Stimulated activated naive CD8-positive, alpha-beta T cell treated with anti-CD3 and anti-CD28 coated beads, Interleukin-15, amount 100 ng/mL, for 72 hours (primary cell): ENCODE measurements at regions not wholly inside any gene's neighbourhood (a gene's known extent, or its start where the extent isn't known, plus 50 kb on each side); places are given as distances from the start of the nearest gene placed in this dataset.
"Not testable (repeated sequence)": the region's sequence is repeated elsewhere in the genome, so short reads cannot be mapped to it uniquely, and the experiment has no call there.

Experiments
- ATAC-seq: fragments of 150-1000 bp; cut with Tn5 transposase; 2 replicates; pipeline ENCODE4 v1.10.0; 2021; ENCODE audit warnings: mild to moderate bottlenecking, moderate library complexity
- DNase-seq, 2 donors: peaks; one replicate each; pipeline ENCODE4 v3.0.0; 2021 to 2022
- H3K27ac Mint-ChIP-seq, 2 donors: one replicate each; pipeline ENCODE4 v1.8.0; 2022; ENCODE audit warnings: mild to moderate bottlenecking in 2 of 2, mixed read lengths in 2 of 2, moderate library complexity in 2 of 2
- H3K27me3 Mint-ChIP-seq: one replicate; pipeline ENCODE4 v1.8.0; 2022; ENCODE audit warnings: mixed read lengths
- H3K4me1 Mint-ChIP-seq: one replicate; pipeline ENCODE4 v1.8.0; 2022; ENCODE audit warnings: mild to moderate bottlenecking, mixed read lengths
- H3K4me3 Mint-ChIP-seq, 2 donors: one replicate each; pipeline ENCODE4 v1.8.0; 2022; ENCODE audit warnings: mild to moderate bottlenecking in 2 of 2, mixed read lengths in 2 of 2, moderate library complexity in 1 of 2
- H3K9me3 Mint-ChIP-seq, 2 donors: one replicate each; pipeline ENCODE4 v1.8.0; 2022; ENCODE audit warnings: mixed read lengths in 2 of 2

DNA sequence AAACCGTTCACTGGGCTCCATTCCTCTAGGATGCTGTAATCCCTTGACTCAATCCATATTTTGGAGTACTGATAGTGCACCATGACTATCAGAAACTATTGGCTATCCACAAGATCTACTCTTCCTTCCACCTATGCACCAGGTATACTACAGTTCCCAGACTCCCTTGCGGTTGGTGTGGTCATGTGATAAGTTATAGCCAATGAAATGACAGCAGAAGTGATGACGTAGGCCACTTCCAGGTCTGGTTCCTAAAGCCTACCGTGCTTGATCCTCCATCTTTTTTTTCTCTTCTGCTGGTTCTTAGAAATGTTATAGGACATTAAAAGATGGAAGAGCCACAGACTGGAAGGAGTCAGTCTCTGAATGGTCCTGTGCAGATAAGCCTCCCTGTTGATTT, 278.8 kb upstream of the C16orf82 start:
- DNase-seq: no peak
- Mint-ChIP-seq H3K27me3 (peaks cover 23% of the 10 kb centered on the region), H3K4me1 (no peaks in the 10 kb centered on the region), H3K4me3 (no peak overlapping the region), H3K9me3 (no peaks in the 10 kb centered on the region), H3K27ac (no peak overlapping the region)
- ATAC-seq: no peak

DNA sequence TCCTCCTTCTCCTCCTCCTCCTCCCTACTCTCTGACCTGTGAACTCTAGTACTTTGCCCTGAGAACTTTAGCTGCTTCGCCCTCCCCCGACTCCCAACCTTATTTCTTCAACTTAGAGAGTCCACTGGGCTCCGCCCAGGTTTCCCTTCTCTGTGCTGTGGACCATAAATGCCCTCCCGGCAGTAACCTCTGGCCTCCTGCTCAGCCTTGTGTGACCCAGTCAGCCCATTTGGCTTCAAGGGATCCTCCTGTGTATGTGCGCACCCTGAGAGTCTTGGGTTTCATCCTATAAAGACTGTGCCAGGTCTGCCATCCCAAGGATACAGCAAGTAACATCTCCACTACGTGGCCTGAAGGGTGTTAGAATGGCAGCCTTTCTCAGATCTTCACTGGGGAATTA, 275.6 kb upstream of the C16orf82 start:
- H3K27me3 Mint-ChIP-seq: peaks cover 50% of the 10 kb centered on the region
- DNase-seq (no peak), ATAC-seq (no peak)
- H3K4me1 Mint-ChIP-seq: peaks cover 7% of the 10 kb centered on the region
- no peak overlapping the region for H3K4me3 Mint-ChIP-seq
- H3K27ac Mint-ChIP-seq: peak overlapping the region in 1 of 2 donors; percentile 34
- H3K9me3 Mint-ChIP-seq: no peaks in the 10 kb centered on the region

DNA sequence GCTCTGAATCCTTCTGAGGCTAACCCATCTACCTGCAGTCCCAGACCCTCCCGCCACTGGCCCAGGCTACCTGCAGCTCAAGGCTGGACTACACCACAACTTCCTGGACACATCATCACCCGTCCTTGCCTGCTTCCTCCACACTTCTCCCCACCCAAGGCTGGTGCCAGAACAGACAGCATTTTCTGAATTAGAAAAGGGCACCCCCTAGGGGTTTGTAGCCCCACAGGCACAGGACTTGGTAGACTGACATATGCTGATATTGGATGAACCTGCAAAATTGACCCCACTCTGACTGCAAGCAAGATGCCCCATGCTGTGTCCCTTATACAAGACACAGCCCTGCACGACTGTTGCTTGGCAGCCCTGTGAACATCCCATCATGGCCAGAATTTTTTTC, 271.5 kb upstream of the C16orf82 start:
- peak overlapping the region; percentile 38 to 75 for H3K27ac Mint-ChIP-seq
- H3K27me3 Mint-ChIP-seq: peaks cover 61% of the 10 kb centered on the region
- DNase-seq (peak; percentile 28 to 35), ATAC-seq (peak; percentile 86)
- no peak overlapping the region for H3K4me3 Mint-ChIP-seq
- peaks cover 7% of the 10 kb centered on the region for H3K4me1 Mint-ChIP-seq
- H3K9me3 Mint-ChIP-seq: no peaks in the 10 kb centered on the region

DNA sequence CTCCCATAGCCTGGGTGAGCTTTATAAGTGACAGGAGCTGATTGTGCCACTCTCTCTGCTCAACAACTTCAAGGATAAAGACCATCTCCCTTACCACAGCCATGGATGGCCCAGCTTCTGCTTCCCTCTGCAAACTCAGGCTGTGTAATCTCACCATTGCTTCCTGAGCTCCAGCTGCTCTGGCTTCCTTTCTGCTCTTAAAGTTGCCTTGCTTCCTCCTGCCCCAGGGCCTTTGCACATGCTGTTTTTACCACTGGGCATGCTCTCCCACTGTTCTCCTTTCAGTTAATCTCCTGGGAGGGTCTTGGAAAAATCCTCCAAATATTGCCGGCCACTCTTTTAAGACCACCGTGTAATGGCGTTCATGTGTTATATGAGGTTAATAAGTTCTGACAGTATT, 265.1 kb upstream of the C16orf82 start:
- Mint-ChIP-seq H3K27ac (no peak overlapping the region), H3K27me3 (peaks cover 36% of the 10 kb centered on the region), H3K4me1 (no peaks in the 10 kb centered on the region), H3K4me3 (no peak overlapping the region), H3K9me3 (no peaks in the 10 kb centered on the region)
- ATAC-seq: no peak
- no peak for DNase-seq

DNA sequence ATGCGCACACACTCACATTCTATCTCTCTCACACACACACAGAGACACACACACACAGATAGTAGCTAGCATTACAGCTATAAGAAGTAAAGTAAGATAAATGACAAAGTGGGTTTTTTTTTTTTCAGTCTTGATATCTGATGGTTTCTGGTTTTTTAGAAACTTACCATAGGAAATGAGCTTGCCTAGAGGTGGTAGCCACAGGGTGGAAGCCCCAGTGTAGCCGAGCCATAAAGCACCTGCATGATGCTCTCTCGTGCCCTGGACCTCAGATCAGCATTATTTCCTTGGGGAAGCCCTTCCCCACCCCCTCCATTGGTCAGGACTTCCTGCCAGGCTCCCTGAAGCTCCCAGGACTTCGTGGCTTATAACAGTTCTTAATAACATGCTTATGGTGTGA, 264.3 kb upstream of the C16orf82 start:
- Mint-ChIP-seq H3K4me3 (no peak overlapping the region), H3K9me3 (no peaks in the 10 kb centered on the region), H3K27ac (no peak overlapping the region), H3K4me1 (no peaks in the 10 kb centered on the region), H3K27me3 (peaks cover 36% of the 10 kb centered on the region)
- DNase-seq (no peak), ATAC-seq (peak; percentile 57)

DNA sequence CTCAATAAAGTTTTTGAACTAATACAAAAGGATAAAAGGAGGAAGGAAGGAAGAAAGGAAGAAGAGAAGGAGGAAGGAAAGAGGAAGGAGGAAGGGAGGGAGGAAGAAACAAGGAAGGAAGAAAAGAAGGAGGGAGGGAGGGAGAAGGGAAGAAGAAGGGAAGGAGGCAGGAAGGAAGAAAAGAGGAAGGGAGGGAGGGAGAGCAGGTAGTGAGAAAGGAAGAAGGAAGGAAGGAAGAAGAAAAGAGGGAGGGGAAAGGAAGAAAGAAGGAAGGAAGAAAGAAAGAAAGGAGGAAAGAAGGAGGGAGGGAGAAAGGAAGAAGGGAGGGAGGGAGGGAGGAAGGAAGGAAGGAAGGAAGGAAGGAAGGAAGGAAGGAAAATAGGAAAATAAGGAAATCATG, 263.8 kb upstream of the C16orf82 start:
- Mint-ChIP-seq H3K27ac (no peak overlapping the region), H3K4me3 (no peak overlapping the region), H3K4me1 (no peaks in the 10 kb centered on the region), H3K9me3 (no peaks in the 10 kb centered on the region), H3K27me3 (peaks cover 36% of the 10 kb centered on the region)
- ATAC-seq: no peak
- no peak for DNase-seq

DNA sequence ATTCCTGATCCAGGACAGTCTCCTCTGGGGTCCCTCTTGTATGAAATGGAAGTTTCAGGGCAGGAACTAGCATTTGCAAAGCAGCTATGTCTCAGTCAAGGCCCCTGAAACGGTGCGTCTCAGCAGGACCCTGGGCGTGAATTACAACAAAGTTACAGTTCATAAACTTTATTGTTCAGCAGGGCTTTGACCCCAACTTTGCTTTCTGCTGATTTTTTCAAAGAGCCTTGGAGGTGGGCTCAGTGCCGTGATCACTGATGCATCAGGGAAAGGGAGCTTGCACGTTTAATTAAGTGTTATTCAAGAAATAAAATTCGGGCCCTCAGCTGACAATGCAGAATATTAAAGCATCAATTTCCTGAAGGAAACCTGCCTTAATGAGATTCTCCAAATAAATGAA, 260.1 kb upstream of the C16orf82 start:
- DNase-seq (no peak), ATAC-seq (no peak)
- H3K4me1 Mint-ChIP-seq: no peaks in the 10 kb centered on the region
- peaks cover 0 to 4% of the 10 kb centered on the region in 2 donors for H3K9me3 Mint-ChIP-seq
- peaks cover 18% of the 10 kb centered on the region for H3K27me3 Mint-ChIP-seq
- H3K27ac Mint-ChIP-seq: no peak overlapping the region
- H3K4me3 Mint-ChIP-seq: no peak overlapping the region

DNA sequence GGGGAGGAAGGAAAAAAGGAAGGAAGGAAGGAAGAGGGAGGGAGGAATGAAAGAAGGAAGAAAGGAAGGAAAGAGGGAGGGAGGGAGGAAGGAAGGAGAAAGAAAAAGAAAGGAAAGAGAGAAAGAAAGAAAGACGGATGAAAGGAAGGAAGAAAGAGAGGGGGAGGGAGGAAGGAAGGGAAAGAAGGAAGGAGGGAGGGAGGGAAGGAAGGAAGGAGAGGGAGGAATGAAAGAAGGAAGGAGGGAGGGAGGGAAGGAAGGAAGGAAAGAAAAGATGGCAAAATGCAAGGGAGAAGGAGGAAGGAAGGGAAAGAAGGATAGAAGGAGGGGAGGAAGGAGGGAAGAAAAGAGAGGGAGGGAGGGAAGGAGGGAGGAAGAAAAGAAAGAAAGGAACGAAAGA, 257.3 kb upstream of the C16orf82 start:
- no peak for DNase-seq
- Mint-ChIP-seq H3K9me3 (peaks cover 0 to 4% of the 10 kb centered on the region in 2 donors), H3K27me3 (peaks cover 9% of the 10 kb centered on the region), H3K4me1 (no peaks in the 10 kb centered on the region), H3K4me3 (no peak overlapping the region), H3K27ac (no peak overlapping the region)
- ATAC-seq: no peak

DNA sequence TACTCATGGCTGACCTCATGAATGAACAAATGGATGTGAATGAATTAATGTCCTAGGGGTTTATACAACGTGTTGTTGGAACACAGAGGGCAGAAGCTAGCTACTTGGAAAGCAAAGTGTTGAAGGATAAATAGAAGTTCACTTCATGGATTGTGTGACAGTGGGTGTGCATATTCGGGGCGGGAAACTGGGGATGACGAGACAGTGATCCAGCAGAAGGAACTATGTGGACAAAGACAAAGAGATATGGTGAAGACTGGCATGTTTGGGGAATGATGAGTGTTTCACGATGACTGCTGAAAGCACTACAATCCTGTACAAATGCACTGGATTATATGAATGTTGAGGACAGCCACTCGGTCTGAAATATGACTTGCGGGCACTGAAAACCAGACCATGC, 250.5 kb upstream of the C16orf82 start:
- no peak for ATAC-seq
- DNase-seq: no peak
- Mint-ChIP-seq H3K27ac (peak overlapping the region in 1 of 2 donors; percentile 8), H3K4me1 (no peaks in the 10 kb centered on the region), H3K9me3 (no peaks in the 10 kb centered on the region), H3K4me3 (no peak overlapping the region), H3K27me3 (peaks cover 14% of the 10 kb centered on the region)

DNA sequence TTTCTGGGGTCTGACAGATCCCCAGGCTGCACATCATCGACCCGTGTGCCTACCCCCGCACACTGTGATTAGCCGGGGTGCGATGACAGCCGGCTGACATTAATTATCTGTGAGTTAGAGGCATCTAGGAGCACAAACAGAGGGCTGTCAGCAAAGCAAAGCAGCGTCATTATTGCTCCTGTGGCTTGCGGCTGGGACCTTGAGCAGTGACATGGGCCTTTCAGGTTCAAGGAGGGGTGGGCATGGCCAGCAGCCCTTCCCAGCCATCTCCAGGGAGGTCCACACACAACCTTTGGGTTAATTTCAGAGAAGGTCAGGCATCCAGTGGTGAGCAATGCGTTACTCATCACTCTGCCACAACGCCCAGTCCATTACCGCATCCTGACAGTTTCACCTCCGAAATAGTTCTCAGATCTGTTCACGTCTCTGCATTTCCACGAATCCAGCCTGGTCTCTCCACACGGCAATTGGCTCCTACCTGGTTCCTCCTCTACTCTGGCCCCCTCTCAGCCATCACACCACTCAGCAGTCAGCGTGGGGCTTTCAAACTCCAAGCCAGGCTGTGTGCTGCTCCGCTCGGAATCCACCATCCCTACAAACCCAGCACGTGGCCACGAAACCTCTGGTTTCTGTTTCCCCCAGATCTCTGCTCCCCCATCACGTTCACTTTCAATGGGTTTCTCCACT, 249.7 kb upstream of the C16orf82 start:
- Mint-ChIP-seq H3K27me3 (peaks cover 14% of the 10 kb centered on the region), H3K9me3 (no peaks in the 10 kb centered on the region), H3K4me3 (no peak overlapping the region), H3K27ac (no peak overlapping the region), H3K4me1 (no peaks in the 10 kb centered on the region)
- no peak for ATAC-seq
- DNase-seq: no peak

DNA sequence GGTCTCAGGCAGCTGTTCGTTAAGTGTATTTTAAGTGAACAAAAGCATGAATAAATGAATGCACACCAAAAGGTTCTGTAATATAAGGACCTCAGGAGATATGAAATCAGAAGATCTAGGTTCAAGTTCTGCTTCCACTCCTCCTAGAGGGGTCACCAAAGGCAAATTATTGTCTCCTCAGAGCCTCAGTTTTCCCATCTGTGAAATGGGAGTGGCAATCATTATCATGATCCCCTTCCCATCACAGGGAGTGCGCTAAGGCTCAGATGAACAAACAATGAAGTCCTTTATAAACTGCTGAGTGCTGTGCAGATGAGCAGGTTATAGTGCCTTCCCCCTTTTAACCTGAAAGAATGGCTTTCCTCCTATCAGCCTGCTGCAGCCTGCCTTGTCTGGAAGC, 248.3 kb upstream of the C16orf82 start:
- Mint-ChIP-seq H3K27ac (no peak overlapping the region), H3K4me1 (no peaks in the 10 kb centered on the region), H3K27me3 (peaks cover 14% of the 10 kb centered on the region), H3K9me3 (no peaks in the 10 kb centered on the region), H3K4me3 (no peak overlapping the region)
- ATAC-seq: no peak
- DNase-seq: no peak

DNA sequence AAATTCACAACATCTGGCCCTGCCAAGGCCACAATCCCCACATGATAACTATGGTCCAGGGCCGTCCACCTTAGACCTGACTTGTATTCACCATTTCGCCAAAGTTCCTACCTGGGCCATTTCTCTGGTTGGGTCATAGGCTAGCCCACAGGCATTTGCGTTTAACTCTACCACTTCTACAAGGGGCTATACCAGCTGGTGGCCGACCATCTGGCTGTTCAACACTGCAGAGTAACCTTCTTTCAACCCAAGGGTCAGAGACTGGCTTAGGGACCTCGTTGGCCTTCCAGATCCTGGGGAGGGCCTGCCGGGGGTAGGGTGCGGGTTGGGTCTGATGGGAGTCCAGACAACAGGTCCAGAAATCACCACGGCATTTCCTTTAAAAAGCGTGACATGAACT, 242.3 kb upstream of the C16orf82 start:
- no peaks in the 10 kb centered on the region for H3K9me3 Mint-ChIP-seq
- H3K27me3 Mint-ChIP-seq: peaks cover 37% of the 10 kb centered on the region
- no peak overlapping the region for H3K4me3 Mint-ChIP-seq
- H3K27ac Mint-ChIP-seq: no peak overlapping the region
- no peak for ATAC-seq
- DNase-seq: no peak
- H3K4me1 Mint-ChIP-seq: no peaks in the 10 kb centered on the region

DNA sequence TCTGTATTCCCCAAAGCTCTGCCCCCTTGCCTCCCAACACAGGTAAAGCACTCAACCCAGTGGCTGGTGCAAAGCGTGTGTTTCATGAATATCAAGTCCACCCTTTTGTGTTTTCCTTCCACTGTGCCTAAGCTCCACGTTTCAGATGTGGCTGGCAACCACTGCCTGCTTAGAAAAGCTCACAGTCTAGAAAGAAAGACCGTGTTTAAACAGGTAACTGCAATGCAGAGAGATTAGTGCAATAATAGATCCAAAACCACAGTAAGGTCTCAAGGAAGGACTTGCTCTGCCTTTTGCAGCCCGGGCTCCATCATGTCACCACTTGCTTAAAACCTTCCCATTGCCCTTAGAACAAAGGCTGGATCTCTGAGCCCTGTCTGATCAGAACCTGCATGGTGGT, 240.2 kb upstream of the C16orf82 start:
- Mint-ChIP-seq H3K27ac (no peak overlapping the region), H3K9me3 (no peaks in the 10 kb centered on the region), H3K4me1 (no peaks in the 10 kb centered on the region), H3K27me3 (peaks cover 48% of the 10 kb centered on the region), H3K4me3 (no peak overlapping the region)
- no peak for DNase-seq
- ATAC-seq: no peak

DNA sequence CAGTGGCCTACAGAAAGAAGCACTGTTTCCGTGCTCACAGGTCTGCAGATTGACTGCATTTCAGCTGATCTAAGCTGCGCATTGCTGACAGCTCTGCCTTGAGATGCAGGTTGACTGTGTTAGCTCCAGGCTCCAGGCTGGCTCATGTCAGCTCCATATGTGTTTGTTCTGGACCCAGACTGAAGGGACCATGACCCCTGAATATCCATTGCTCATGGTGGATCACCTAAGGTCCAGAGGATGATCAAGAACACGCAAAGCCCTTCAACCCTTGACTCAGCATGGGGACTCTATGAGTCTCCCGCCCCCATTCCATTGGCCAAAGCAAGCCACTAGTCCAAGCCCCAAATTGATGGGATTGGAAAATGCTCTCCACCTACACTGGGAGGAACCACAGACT, 239.3 kb upstream of the C16orf82 start:
- no peak overlapping the region for H3K27ac Mint-ChIP-seq
- DNase-seq: no peak
- no peak overlapping the region for H3K4me3 Mint-ChIP-seq

DNA sequence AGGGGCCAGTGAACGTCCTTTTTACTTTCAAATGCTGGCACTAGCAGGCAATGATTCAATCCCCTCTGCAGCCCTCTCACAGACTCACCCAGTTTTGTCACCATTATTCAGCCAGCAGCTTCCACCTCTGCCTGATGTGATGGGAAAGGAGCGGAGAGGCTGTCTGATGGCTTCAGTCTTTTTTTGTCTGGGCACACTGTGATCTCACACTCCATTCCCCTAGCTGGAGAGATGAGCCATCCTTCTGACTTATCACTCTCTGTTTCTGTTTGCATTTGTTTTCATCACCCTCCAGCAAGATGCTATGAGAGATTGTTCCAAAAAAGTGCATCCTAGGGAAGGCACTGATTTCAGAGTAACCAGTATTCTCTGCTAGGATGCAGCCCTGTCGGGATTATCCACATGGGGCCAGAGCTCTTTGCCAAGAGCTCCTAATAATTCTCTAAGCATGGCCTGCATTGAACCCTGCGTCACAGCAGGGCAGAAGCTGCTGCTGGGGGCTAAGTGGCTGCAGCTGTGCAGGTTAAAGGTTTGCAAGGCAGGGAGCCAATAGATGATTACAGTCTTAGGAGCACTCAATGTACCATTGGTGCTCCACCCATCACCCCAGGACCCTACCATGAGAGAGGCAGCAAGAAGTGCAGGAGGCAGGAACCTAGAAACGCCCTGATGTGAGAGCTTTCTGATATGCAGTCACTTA, 236.1 kb upstream of the C16orf82 start:
- peaks cover 0 to 5% of the 10 kb centered on the region in 2 donors for H3K9me3 Mint-ChIP-seq
- peaks cover 58% of the 10 kb centered on the region for H3K27me3 Mint-ChIP-seq
- H3K27ac Mint-ChIP-seq: peak overlapping the region in 1 of 2 donors; percentile 15
- H3K4me1 Mint-ChIP-seq: no peaks in the 10 kb centered on the region
- no peak for ATAC-seq
- DNase-seq: no peak
- no peak overlapping the region for H3K4me3 Mint-ChIP-seq

More for the DNA sequence above, 239.3 kb upstream of the C16orf82 start:
- no peak for ATAC-seq
- H3K27me3 Mint-ChIP-seq: peaks cover 57% of the 10 kb centered on the region
- no peaks in the 10 kb centered on the region for H3K9me3 Mint-ChIP-seq
- H3K4me1 Mint-ChIP-seq: no peaks in the 10 kb centered on the region

DNA sequence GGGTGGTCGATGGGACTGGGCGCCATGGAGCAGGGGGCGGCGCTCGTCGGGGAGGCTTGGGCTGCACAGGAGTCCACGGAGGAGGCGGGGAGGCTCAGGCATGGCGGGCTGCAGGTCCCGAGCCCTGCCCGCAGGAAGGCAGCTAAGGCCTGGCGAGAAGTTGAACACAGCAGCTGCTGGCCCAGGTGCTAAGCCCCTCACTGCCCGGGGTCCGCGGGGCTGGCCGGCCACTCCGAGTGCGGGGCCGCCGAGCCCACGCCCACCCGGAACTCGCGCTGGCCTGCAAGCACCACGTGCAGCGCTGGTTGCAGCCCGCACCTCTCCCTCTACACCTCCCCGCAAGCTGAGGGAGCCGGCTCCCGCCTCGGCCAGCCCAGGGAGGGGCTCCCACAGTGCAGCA, 230.6 kb upstream of the C16orf82 start:
- not testable (repeated sequence) for H3K4me3 Mint-ChIP-seq, H3K4me1 Mint-ChIP-seq, ATAC-seq, DNase-seq, H3K27ac Mint-ChIP-seq, H3K9me3 Mint-ChIP-seq
- H3K27me3 Mint-ChIP-seq: peaks cover 21% of the 10 kb centered on the region

DNA sequence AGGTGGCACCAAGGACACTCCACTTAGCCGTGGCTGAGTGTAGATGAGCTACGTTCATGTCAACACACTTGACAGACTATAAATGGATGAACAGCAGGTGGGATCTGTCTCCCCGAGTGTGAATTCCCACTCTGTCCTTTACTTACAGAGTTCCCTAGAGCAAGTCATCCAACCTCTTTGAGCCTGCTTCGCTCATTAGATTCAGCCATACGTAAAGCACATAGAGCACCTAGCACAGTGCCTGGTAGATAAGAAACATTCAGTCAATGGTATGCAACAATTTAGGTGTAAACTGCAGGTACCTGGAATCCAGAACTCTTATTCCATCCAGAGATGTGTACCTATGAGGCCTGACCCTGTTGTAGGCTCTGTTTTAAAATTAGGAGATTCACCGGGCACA, 227.8 kb upstream of the C16orf82 start:
- DNase-seq: no peak
- no peak for ATAC-seq
- Mint-ChIP-seq H3K27me3 (no peaks in the 10 kb centered on the region), H3K4me1 (no peaks in the 10 kb centered on the region), H3K9me3 (no peaks in the 10 kb centered on the region), H3K4me3 (no peak overlapping the region), H3K27ac (no peak overlapping the region)
